Stomach (tissue), 4 donors: ENCODE measurements at regions not wholly inside any gene's neighbourhood (a gene's known extent, or its start where the extent isn't known, plus 50 kb on each side); places are given as distances from the start of the nearest gene placed in this dataset.
"Not testable (repeated sequence)": the region's sequence is repeated elsewhere in the genome, so short reads cannot be mapped to it uniquely, and the experiment has no call there.

Source experiments
- CTCF ChIP-seq, 7 experiments: fragments of 450-650 bp in 4 of 7; fragments of 200-600 bp in 3 of 7; sonication (generic) in 3 of 7; IDR thresholded peaks; one replicate each; pipeline ENCODE4 v1.5.1; 2016 to 2019; ENCODE audit warnings: antibody characterized with exemption in 7 of 7, control low read depth in 2 of 7, mild to moderate bottlenecking in 1 of 7
- EP300 ChIP-seq: sonication (generic); formaldehyde crosslinking; IDR thresholded peaks from one replicate; pipeline ENCODE4 v1.6.1; 2017; ENCODE audit warnings: antibody characterized with exemption
- POLR2A ChIP-seq, 4 donors: fragments of 450-650 bp; IDR thresholded peaks; one replicate each; pipeline ENCODE4 v1.6.1; 2016; ENCODE audit warnings: antibody characterized with exemption in 4 of 4, control low read depth in 2 of 4, mild to moderate bottlenecking in 1 of 4, moderate library complexity in 1 of 4
- POLR2AphosphoS5 ChIP-seq, 3 donors: sonication (generic); formaldehyde crosslinking; IDR thresholded peaks; one replicate each; pipeline ENCODE4 v1.6.1; 2016; ENCODE audit warnings: antibody characterized with exemption in 3 of 3

GRCh38 chr11:90675496-90675895 lies 452.6 kb upstream of the CHORDC1 start:
- not testable (repeated sequence) for TF ChIP-seq POLR2AphosphoS5 (IDR thresholded peaks at IDR 0.05); POLR2A (IDR thresholded peaks at IDR 0.05); CTCF (IDR thresholded peaks at IDR 0.05); EP300
